VCaP (cell line): ENCODE measurements at regions not wholly inside any gene's neighbourhood (a gene's known extent, or its start where the extent isn't known, plus 50 kb on each side); places are given as distances from the start of the nearest gene placed in this dataset.

Experiments used
- H3K27ac ChIP-seq: fragments of 450-650 bp; 2 replicates; pipeline ENCODE4 v1.5.1; 2017
- CTCF ChIP-seq: fragments of 450-650 bp; conservative IDR thresholded peaks from 2 replicates; pipeline ENCODE4 v1.5.1; 2017; ENCODE audit warnings: mild to moderate bottlenecking, moderate library complexity

GRCh38 chr2:64928813-64929212, 60.4 kb upstream of the SLC1A4 start:
- TF ChIP-seq CTCF, result no peak
- H3K27ac ChIP-seq, result no peak overlapping the region

GRCh38 chr2:64929333-64929732, 59.9 kb upstream of the SLC1A4 start:
- H3K27ac ChIP-seq, result no peak overlapping the region
- no peak for TF ChIP-seq CTCF

DNA sequence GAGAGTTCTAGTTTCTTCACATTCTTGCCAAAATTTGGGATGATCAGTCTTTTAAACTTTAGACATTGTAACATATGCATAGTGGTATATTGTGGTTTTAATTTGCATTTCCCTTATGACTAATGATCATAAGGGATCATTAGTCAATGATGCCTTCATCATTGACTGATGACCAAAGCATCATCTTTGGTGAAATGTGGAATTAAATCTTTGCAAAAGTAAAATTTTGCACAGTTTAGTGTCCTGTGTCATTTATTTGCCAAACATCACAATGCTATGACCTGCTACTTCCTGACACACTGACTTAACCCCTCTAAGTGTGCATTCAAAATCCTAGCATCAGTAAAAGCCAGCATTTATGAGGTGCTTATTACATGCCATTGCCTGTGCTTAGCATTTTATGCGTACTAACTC, 58.9 kb upstream of the SLC1A4 start:
- H3K27ac ChIP-seq, result no peak overlapping the region
- TF ChIP-seq CTCF, result no peak

DNA sequence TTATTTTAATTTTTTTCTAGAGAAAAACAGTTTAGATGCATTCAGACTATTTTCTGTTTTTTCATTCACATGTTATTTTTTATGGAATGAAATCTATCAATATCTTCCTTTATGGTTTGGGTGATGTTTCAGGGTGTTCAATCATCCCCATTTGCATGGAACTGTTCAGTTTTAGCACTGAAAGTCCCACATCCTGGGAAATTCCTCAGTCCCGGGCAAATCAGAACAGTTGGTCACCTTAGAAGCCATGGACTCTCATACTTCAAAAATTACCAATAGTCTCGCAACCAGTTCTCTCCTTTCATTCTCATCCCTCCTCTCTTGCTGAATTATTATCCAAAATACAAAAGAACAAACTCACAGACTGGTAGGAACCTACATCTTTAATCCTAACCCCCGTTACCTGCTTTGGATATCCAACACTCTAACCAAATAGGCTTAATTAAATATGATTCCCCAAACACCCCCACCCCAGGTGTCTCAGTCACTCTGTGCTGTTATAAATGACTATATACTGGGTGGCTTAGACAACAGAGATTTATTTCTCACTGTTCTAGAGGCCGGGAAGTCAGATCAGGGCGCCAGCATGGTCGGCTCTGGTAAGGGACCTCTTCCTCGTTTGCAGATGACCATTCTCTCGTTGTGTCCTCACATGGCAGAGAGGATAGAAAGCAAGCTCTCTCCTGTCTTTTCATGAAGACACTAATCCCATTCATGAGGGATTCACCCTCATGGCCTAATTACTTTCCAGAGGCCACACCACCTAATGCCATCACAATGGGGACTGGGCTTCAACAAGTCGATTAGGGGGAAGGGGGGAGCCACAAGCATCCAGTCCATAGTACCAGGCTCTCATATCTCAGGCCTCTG, 57.7 kb upstream of the SLC1A4 start:
- no peak overlapping the region for H3K27ac ChIP-seq
- TF ChIP-seq CTCF, result no peak

GRCh38 chr2:64932116-64932370, 57.2 kb upstream of the SLC1A4 start:
- H3K27ac ChIP-seq, result no peak overlapping the region
- no peak for TF ChIP-seq CTCF

- no peak overlapping the region for H3K27ac ChIP-seq
- no peak for TF ChIP-seq CTCF
These were observed 56.6 kb upstream of the SLC1A4 start for GRCh38 chr2:64932371-64933216.

DNA sequence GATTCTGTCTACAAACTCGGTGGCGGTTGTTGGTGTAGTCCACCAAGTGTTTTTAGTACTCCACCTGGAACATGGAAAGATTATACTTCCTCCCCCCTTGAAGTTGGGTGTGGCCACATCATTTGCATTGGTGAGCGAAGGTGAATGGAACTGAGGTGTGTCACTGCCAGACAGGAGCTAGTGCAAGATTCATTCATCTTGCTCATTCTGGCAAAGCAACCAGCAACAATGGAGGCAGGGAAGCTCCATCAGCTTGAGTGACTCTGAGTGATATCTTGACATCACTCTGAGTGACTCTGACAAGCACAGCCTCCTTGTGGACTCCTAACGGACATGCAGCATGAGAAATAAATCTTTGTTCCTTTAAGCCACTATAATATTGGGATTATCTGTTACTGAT, 54.7 kb upstream of the SLC1A4 start:
- no peak overlapping the region for H3K27ac ChIP-seq
- TF ChIP-seq CTCF, result no peak
